NCI-H345 (cell line): ENCODE measurements at regions not wholly inside any gene's neighbourhood (a gene's known extent, or its start where the extent isn't known, plus 50 kb on each side); places are given as distances from the start of the nearest gene placed in this dataset.

Source experiments
- DNase-seq: peaks from one replicate; lab custom pipeline; 2025; lab: John Stamatoyannopoulos, UW

- DNase-seq, result peak; percentile 18
Measured at GRCh38 chr3:168457954-168458539, 362.3 kb upstream of the GOLIM4 start.

GRCh38 chr3:168455814-168456213 is 360.1 kb upstream of the GOLIM4 start:
- DNase-seq, result no peak

GRCh38 chr3:168453623-168454022 is 357.9 kb upstream of the GOLIM4 start:
- DNase-seq, result no peak

- DNase-seq, result no peak
Measured at GRCh38 chr3:168443965-168444364, 348.2 kb upstream of the GOLIM4 start.

GRCh38 chr3:168442502-168442901 is 346.8 kb upstream of the GOLIM4 start:
- DNase-seq, result no peak

GRCh38 chr3:168436245-168436724 is 340.6 kb upstream of the GOLIM4 start:
- DNase-seq, result no peak

- no peak for DNase-seq
Measured at GRCh38 chr3:168431491-168431890, 335.8 kb upstream of the GOLIM4 start.

- no peak for DNase-seq
Measured at GRCh38 chr3:168427835-168428475, 332.2 kb upstream of the GOLIM4 start.

- DNase-seq, result no peak
Measured at GRCh38 chr3:168427156-168427555, 331.4 kb upstream of the GOLIM4 start.

- DNase-seq, result no peak
Measured at GRCh38 chr3:168425936-168426595, 330.3 kb upstream of the GOLIM4 start.

GRCh38 chr3:168424059-168424734 is 328.5 kb upstream of the GOLIM4 start:
- DNase-seq, result no peak

- DNase-seq, result no peak
Measured at GRCh38 chr3:168422843-168423242, 327.1 kb upstream of the GOLIM4 start.

GRCh38 chr3:168419091-168419490 is 323.4 kb upstream of the GOLIM4 start:
- no peak for DNase-seq

- no peak for DNase-seq
Measured at GRCh38 chr3:168417016-168417415, 321.3 kb upstream of the GOLIM4 start.

- no peak for DNase-seq
Measured at GRCh38 chr3:168416446-168416845, 320.7 kb upstream of the GOLIM4 start.

- DNase-seq, result no peak
Measured at GRCh38 chr3:168414149-168414548, 318.4 kb upstream of the GOLIM4 start.

GRCh38 chr3:168407381-168407780 is 311.7 kb upstream of the GOLIM4 start:
- DNase-seq, result no peak

- DNase-seq, result no peak
Measured at GRCh38 chr3:168405288-168405687, 309.6 kb upstream of the GOLIM4 start.

GRCh38 chr3:168398371-168399025 is 302.8 kb upstream of the GOLIM4 start:
- DNase-seq, result no peak

- no peak for DNase-seq
Measured at GRCh38 chr3:168396861-168397260, 301.1 kb upstream of the GOLIM4 start.

GRCh38 chr3:168395551-168395950 is 299.8 kb upstream of the GOLIM4 start:
- no peak for DNase-seq

- no peak for DNase-seq
Measured at GRCh38 chr3:168394439-168394838, 298.7 kb upstream of the GOLIM4 start.
